ENCODE measurements at regions not wholly inside any gene's neighbourhood (a gene's known extent, or its start where the extent isn't known, plus 50 kb on each side); places are given as distances from the start of the nearest gene placed in this dataset.

GRCh38 chr6:166101819-166102419, 65.7 kb downstream of the TBXT start:
- TF ChIP-seq CTCF (IDR thresholded peaks at IDR 0.05; ENCODE audit: low read length): no peak
- TF ChIP-seq EZH2phosphoT487 (IDR thresholded peaks at IDR 0.05; ENCODE audit: low read length): no peak

All from MM.1S (cell line).